Esophagus muscularis mucosa (tissue), 4 donors: ENCODE measurements at regions not wholly inside any gene's neighbourhood (a gene's known extent, or its start where the extent isn't known, plus 50 kb on each side); places are given as distances from the start of the nearest gene placed in this dataset.

Source experiments
- DNase-seq: peaks from one replicate; pipeline ENCODE4 v3.0.0-alpha.2; 2017; ENCODE audit errors: extremely low spot score
- H3K27ac ChIP-seq, 4 donors: fragments of 200-600 bp; sonication (generic); replicated peaks in 1 of 4; 1 replicate in 3 of 4; 2 replicates in 1 of 4; pipeline ENCODE4 v1.5.1; 2016 to 2019; ENCODE audit warnings: mild to moderate bottlenecking in 1 of 4
- H3K27me3 ChIP-seq, 4 donors: fragments of 200-600 bp; sonication (generic); one replicate each; pipeline versions ENCODE4 v1.5.1 to v1.6.0; 2016 to 2019
- H3K36me3 ChIP-seq, 4 donors: fragments of 200-600 bp; sonication (generic); one replicate each; pipeline ENCODE4 v1.5.1; 2016 to 2019
- H3K4me1 ChIP-seq, 4 donors: fragments of 200-600 bp; sonication (generic); one replicate each; pipeline ENCODE4 v1.5.1; 2016 to 2019
- H3K4me3 ChIP-seq, 4 donors: fragments of 200-600 bp; sonication (generic); 1 replicate in 2 of 4; 2 replicates in 2 of 4; pipeline ENCODE4 v1.5.1; 2016 to 2019; ENCODE audit warnings: mild to moderate bottlenecking in 4 of 4, moderate library complexity in 1 of 4
- H3K9me3 ChIP-seq, 4 donors: fragments of 200-600 bp; sonication (generic); 1 replicate in 3 of 4; 2 replicates in 1 of 4; pipeline ENCODE4 v1.5.1; 2016 to 2019
- EP300 ChIP-seq: sonication (generic); formaldehyde crosslinking; IDR thresholded peaks from one replicate; pipeline ENCODE4 v1.6.1; 2017; ENCODE audit warnings: antibody characterized with exemption
- POLR2A ChIP-seq: fragments of 450-650 bp; IDR thresholded peaks from one replicate; pipeline ENCODE4 v1.6.1; 2017; ENCODE audit warnings: antibody characterized with exemption, moderate library complexity, mild to moderate bottlenecking, low read depth
- POLR2AphosphoS5 ChIP-seq, 2 donors: sonication (generic); formaldehyde crosslinking; IDR thresholded peaks; one replicate each; pipeline ENCODE4 v1.6.1; 2017; ENCODE audit warnings: antibody characterized with exemption in 2 of 2
- WGBS: methylation state at CpG from one replicate; pipeline ENCODE4 v1.1.5; 2018; 5-methylcytosine and 5-hydroxymethylcytosine counted together
- intact Hi-C: fragments of 100-400 bp; cut with DNase I; formaldehyde crosslinking; loops from one replicate; pipeline ENCODE4 v1.15.1; 2023
- TF ChIP-seq, protein P1 (sequence below), 3 experiments: fragments of 200-600 bp in 2 of 3; fragments of 450-650 bp in 1 of 3; sonication (generic) in 2 of 3; IDR thresholded peaks; one replicate each; pipeline ENCODE4 v1.5.1; 2017 to 2019; ENCODE audit warnings: antibody characterized with exemption in 3 of 3, mild to moderate bottlenecking in 2 of 3, moderate library complexity in 1 of 3

DNA sequence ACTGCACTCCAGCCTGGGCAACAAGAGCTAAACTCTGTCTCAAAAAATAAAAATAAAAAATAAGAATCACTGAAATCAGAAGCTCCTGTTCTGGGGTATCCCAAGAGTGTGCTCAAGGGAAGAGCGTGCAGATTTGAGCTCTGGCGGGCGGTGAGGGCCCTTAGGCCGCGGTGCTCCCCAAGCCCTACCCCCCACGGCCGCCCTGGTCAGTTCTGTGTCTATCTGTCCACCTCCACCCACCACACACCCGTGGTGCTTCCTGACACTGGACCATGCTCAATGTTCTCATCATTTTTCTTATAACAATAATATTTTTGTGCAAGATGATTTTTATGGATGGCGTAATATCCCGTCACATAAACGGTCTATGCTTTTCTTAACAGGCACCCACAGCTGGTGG, 71.1 kb downstream of the RTL6 start:
- H3K9me3 ChIP-seq = no peaks in the 10 kb centered on the region
- intact Hi-C loops = no loop called here
- 89% methylated on average over 11 of the region's 11 CpGs for WGBS
- no peak overlapping the region for H3K27ac ChIP-seq
- no peak overlapping the region for H3K4me3 ChIP-seq
- no peak for DNase-seq
- H3K27me3 ChIP-seq = peaks cover 0 to 7% (median 0%) of the 10 kb centered on the region in 4 donors
- H3K4me1 ChIP-seq = peaks cover 11 to 27% (median 19%) of the 10 kb centered on the region in 4 donors
- H3K36me3 ChIP-seq = no peaks in the 10 kb centered on the region
- TF ChIP-seq POLR2AphosphoS5 (IDR thresholded peaks at IDR 0.05) (no peak), EP300 (no peak), POLR2A (no peak)
- TF ChIP-seq, protein P1, sequence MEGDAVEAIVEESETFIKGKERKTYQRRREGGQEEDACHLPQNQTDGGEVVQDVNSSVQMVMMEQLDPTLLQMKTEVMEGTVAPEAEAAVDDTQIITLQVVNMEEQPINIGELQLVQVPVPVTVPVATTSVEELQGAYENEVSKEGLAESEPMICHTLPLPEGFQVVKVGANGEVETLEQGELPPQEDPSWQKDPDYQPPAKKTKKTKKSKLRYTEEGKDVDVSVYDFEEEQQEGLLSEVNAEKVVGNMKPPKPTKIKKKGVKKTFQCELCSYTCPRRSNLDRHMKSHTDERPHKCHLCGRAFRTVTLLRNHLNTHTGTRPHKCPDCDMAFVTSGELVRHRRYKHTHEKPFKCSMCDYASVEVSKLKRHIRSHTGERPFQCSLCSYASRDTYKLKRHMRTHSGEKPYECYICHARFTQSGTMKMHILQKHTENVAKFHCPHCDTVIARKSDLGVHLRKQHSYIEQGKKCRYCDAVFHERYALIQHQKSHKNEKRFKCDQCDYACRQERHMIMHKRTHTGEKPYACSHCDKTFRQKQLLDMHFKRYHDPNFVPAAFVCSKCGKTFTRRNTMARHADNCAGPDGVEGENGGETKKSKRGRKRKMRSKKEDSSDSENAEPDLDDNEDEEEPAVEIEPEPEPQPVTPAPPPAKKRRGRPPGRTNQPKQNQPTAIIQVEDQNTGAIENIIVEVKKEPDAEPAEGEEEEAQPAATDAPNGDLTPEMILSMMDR (IDR thresholded peaks at IDR 0.05) = no peak

DNA sequence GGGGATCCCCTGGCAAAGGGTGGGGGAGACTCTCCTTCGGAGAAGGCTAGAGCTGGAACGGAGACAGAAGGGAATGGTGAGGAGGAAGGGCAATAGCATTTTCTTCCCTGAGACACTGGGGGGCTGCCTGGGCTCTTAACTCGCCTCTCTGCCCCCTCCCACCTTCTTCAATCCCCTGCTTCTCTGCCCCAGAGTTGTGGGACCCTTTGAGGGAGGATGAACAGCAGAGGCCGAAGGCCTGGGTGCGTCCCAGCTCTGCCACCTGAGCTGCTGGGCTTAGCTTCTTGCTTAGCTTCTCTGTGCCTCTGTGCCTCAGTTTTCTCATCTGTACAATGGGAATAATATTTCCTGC, 72.4 kb downstream of the RTL6 start:
- 64% methylated on average over 5 of the region's 5 CpGs for WGBS
- Histone ChIP-seq H3K4me1 (peaks cover 11 to 27% (median 19%) of the 10 kb centered on the region in 4 donors), H3K9me3 (no peaks in the 10 kb centered on the region), H3K27ac (no peak overlapping the region), H3K27me3 (peaks cover 0 to 7% (median 0%) of the 10 kb centered on the region in 4 donors), H3K4me3 (no peak overlapping the region), H3K36me3 (no peaks in the 10 kb centered on the region)
- DNase-seq = no peak
- no peak for TF ChIP-seq POLR2A
- TF ChIP-seq, protein P1 (IDR thresholded peaks at IDR 0.05) = no peak
- TF ChIP-seq POLR2AphosphoS5 (IDR thresholded peaks at IDR 0.05) = no peak
- intact Hi-C loops = no loop called here

DNA sequence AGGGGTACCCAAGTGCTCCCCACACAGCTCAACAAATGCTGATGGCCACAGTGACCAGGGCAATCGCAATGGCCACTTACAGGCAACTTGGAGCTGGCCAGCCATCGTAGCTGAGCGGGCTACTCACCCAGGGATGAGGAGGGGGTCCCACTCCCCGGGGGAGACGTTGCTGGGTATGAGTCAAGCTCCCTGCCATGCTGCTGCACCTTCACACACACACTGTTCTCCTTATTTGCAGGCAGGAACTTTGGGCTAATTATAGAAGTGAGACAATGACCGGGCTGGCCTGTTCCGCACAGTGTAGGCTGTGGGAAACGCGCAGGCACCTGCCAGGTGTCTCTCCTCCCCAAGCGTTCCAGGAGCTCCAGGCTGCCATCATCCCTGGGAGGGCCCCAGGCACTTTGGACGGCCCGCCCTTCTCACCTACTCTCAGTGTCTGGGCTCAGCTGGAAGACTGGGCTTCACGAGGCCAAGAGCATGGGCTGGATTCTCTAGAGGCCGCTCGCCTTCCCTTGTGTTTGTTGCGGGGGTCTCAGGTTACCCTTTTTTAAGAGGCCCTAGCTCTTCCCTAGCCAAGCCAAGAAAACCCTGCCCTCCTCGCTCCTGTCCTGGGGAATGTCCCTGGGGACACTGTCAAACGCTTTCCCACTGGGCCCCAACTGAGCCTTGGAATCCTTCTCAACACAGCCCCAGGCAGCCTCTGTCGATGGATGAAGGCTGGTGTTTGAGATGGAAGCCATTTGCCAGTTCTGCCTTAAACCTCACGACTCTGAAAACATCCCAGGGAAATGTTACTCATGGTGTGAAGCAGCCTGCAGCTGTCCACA, 73.0 kb downstream of the RTL6 start:
- no peak for TF ChIP-seq EP300
- TF ChIP-seq, protein P1 (IDR thresholded peaks at IDR 0.05) = no peak
- TF ChIP-seq POLR2AphosphoS5 (IDR thresholded peaks at IDR 0.05) = no peak
- no peak for TF ChIP-seq POLR2A
- H3K9me3 ChIP-seq = peaks cover 0 to 4% (median 1%) of the 10 kb centered on the region in 4 donors
- intact Hi-C loops = no loop called here
- DNase-seq = no peak
- WGBS = 78% methylated on average over 15 of the region's 20 CpGs
- no peak overlapping the region for H3K27ac ChIP-seq
- H3K27me3 ChIP-seq = peaks cover 0 to 3% (median 0%) of the 10 kb centered on the region in 4 donors
- no peak overlapping the region for H3K4me3 ChIP-seq
- no peaks in the 10 kb centered on the region for H3K36me3 ChIP-seq
- H3K4me1 ChIP-seq = peaks cover 11 to 27% (median 19%) of the 10 kb centered on the region in 4 donors

DNA sequence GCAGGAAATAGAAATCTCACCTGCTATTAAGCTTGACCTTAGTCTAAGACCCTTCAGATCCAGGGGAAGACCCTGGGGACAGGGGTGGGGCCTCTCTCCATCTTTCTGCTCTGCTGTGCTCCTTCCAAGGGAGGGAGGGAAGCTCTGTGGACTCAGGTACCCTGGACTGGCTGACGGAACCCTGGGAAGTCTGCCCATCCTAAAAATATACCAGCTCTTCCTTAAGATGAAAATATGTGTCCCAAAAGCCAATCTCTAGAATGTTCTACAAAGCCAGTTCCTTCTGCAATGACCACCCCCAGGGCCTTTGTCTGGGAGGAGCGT, 73.7 kb downstream of the RTL6 start:
- TF ChIP-seq EP300 (no peak), POLR2A (no peak), POLR2AphosphoS5 (IDR thresholded peaks at IDR 0.05) (no peak)
- TF ChIP-seq, protein P1 (IDR thresholded peaks at IDR 0.05) = no peak
- H3K9me3 ChIP-seq = peaks cover 0 to 12% (median 9%) of the 10 kb centered on the region in 4 donors
- no peak overlapping the region for H3K27ac ChIP-seq
- H3K4me1 ChIP-seq = peaks cover 11 to 27% (median 19%) of the 10 kb centered on the region in 4 donors
- H3K36me3 ChIP-seq = no peaks in the 10 kb centered on the region
- H3K27me3 ChIP-seq = no peaks in the 10 kb centered on the region
- WGBS = 60% methylated on average over 2 of the region's 2 CpGs
- intact Hi-C loops = no loop called here
- no peak overlapping the region for H3K4me3 ChIP-seq
- DNase-seq = no peak
